ENCODE measurements at regions not wholly inside any gene's neighbourhood (a gene's known extent, or its start where the extent isn't known, plus 50 kb on each side); places are given as distances from the start of the nearest gene placed in this dataset.

GRCh38 chr12:124658806-124659402, 91.5 kb upstream of the NCOR2 start:
- no peak for DNase-seq (ENCODE audit: low spot score)
- TF ChIP-seq CTCF (IDR thresholded peaks at IDR 0.05; ENCODE audit: extremely low read depth, missing control alignments), result no peak

- DNase-seq (ENCODE audit: low spot score), result no peak
- TF ChIP-seq CTCF (IDR thresholded peaks at IDR 0.05; ENCODE audit: extremely low read depth, missing control alignments), result no peak
Observed at GRCh38 chr12:124658302-124658701, 90.9 kb upstream of the NCOR2 start.

- DNase-seq (ENCODE audit: low spot score), result no peak
- no peak for TF ChIP-seq CTCF (IDR thresholded peaks at IDR 0.05; ENCODE audit: extremely low read depth, missing control alignments)
Observed at GRCh38 chr12:124656947-124657434, 89.6 kb upstream of the NCOR2 start.

GRCh38 chr12:124655698-124656516, 88.5 kb upstream of the NCOR2 start:
- DNase-seq (ENCODE audit: low spot score), result no peak
- TF ChIP-seq CTCF (IDR thresholded peaks at IDR 0.05; ENCODE audit: extremely low read depth, missing control alignments), result no peak

GRCh38 chr12:124655048-124655697, 87.8 kb upstream of the NCOR2 start:
- TF ChIP-seq CTCF (IDR thresholded peaks at IDR 0.05; ENCODE audit: extremely low read depth, missing control alignments), result no peak
- DNase-seq (ENCODE audit: low spot score), result no peak

GRCh38 chr12:124654666-124655047, 87.2 kb upstream of the NCOR2 start:
- no peak for TF ChIP-seq CTCF (IDR thresholded peaks at IDR 0.05; ENCODE audit: extremely low read depth, missing control alignments)
- DNase-seq (ENCODE audit: low spot score), result no peak

Measured in GM20000 (cell line).